GM23338 (cell line): ENCODE measurements at regions not wholly inside any gene's neighbourhood (a gene's known extent, or its start where the extent isn't known, plus 50 kb on each side); places are given as distances from the start of the nearest gene placed in this dataset.

ENCODE experiments used
- ATAC-seq: fragments of 200-7000 bp; cut with Tn5 transposase; 3 replicates; pipeline ENCODE4 v1.9.1; 2020
- DNase-seq: peaks from one replicate; pipeline ENCODE4 v3.0.0-alpha.2; 2015; ENCODE audit warnings: low spot score
- H2AFZ ChIP-seq: fragments of 200-600 bp; sonication (generic); 2 replicates; pipeline ENCODE4 v1.8.0; 2016; ENCODE audit warnings: antibody characterized with exemption, mild to moderate bottlenecking, moderate library complexity
- H3F3A ChIP-seq: fragments of 200-600 bp; sonication (generic); replicated peaks from 2 replicates; pipeline ENCODE4 v1.8.0; 2017; ENCODE audit warnings: antibody characterized with exemption, mixed run types, low read depth
- H3K27ac ChIP-seq: fragments of 200-600 bp; sonication (generic); 2 replicates; pipeline ENCODE4 v1.6.1; 2016; ENCODE audit warnings: low read depth
- H3K27me3 ChIP-seq: fragments of 200-600 bp; sonication (generic); 2 replicates; pipeline ENCODE4 v1.8.0; 2016; ENCODE audit warnings: mild to moderate bottlenecking, mixed run types, moderate library complexity; ENCODE audit not compliant: insufficient read depth
- H3K36me3 ChIP-seq: fragments of 200-600 bp; sonication (generic); 2 replicates; pipeline ENCODE4 v1.8.0; 2016; ENCODE audit warnings: mild to moderate bottlenecking; ENCODE audit not compliant: insufficient read depth
- H3K4me1 ChIP-seq: fragments of 200-600 bp; sonication (generic); 2 replicates; pipeline ENCODE4 v1.8.0; 2016; ENCODE audit warnings: mild to moderate bottlenecking, moderate library complexity; ENCODE audit not compliant: insufficient read depth
- H3K4me2 ChIP-seq: fragments of 200-600 bp; sonication (generic); 2 replicates; pipeline ENCODE4 v1.7.1; 2017; ENCODE audit warnings: mixed run types
- H3K4me3 ChIP-seq: fragments of 200-600 bp; sonication (generic); 2 replicates; pipeline ENCODE4 v1.6.1; 2016; ENCODE audit warnings: mixed run types
- H3K79me2 ChIP-seq: fragments of 200-600 bp; sonication (generic); replicated peaks from 2 replicates; pipeline ENCODE4 v1.8.0; 2017; ENCODE audit warnings: mild to moderate bottlenecking; ENCODE audit not compliant: insufficient read depth
- H3K9me2 ChIP-seq: fragments of 200-600 bp; sonication (generic); 2 replicates; pipeline ENCODE4 v1.8.0; 2017; ENCODE audit not compliant: insufficient read depth
- H4K20me1 ChIP-seq: fragments of 200-600 bp; sonication (generic); replicated peaks from 2 replicates; pipeline ENCODE4 v1.8.0; 2017; ENCODE audit warnings: mild to moderate bottlenecking; ENCODE audit not compliant: insufficient read depth
- H3K27ac Mint-ChIP-seq: 2 replicates; pipeline ENCODE4 v1.8.0; 2020; ENCODE audit warnings: inconsistent platforms, mild to moderate bottlenecking, moderate library complexity, mixed read lengths
- H3K27me3 Mint-ChIP-seq: 3 replicates; pipeline ENCODE4 v1.8.0; 2022; ENCODE audit warnings: low read depth, mild to moderate bottlenecking, moderate library complexity, mixed read lengths, inconsistent platforms; ENCODE audit not compliant: insufficient read depth, poor library complexity
- H3K36me3 Mint-ChIP-seq: 3 replicates; pipeline ENCODE4 v1.8.0; 2021; ENCODE audit warnings: low read depth, mild to moderate bottlenecking, inconsistent platforms, moderate library complexity, mixed read lengths
- H3K4me1 Mint-ChIP-seq: 3 replicates; pipeline ENCODE4 v1.8.0; 2020; ENCODE audit warnings: mild to moderate bottlenecking, inconsistent platforms, mixed read lengths
- H3K4me3 Mint-ChIP-seq: 3 replicates; pipeline ENCODE4 v1.8.0; 2021; ENCODE audit warnings: moderate library complexity, mild to moderate bottlenecking, inconsistent platforms, mixed read lengths
- H3K9me3 Mint-ChIP-seq: 3 replicates; pipeline ENCODE4 v1.8.0; 2020; ENCODE audit warnings: moderate library complexity, mild to moderate bottlenecking, inconsistent platforms, mixed read lengths
- STAT1 ChIP-seq: IDR thresholded peaks from one replicate; pipeline ENCODE4 v1.6.1; 2016; ENCODE audit warnings: antibody characterized with exemption; ENCODE audit not compliant: unreplicated experiment
- ZNF462 ChIP-seq: fragments of 250-450 bp; sonication (Bioruptor Pico); IDR thresholded peaks from 2 replicates; pipeline ENCODE4 v1.5.0; 2020; ENCODE audit warnings: mild to moderate bottlenecking, moderate library complexity
- TF ChIP-seq, protein P1 (sequence below), 2 experiments: fragments of 200-600 bp in 1 of 2; sonication (generic) in 1 of 2; conservative IDR thresholded peaks; 2 replicates each; pipeline versions ENCODE4 v1.5.1 to v1.6.1; 2016 to 2017; ENCODE audit warnings: antibody characterized with exemption in 2 of 2, low read depth in 2 of 2, mild to moderate bottlenecking in 2 of 2, moderate library complexity in 1 of 2

DNA sequence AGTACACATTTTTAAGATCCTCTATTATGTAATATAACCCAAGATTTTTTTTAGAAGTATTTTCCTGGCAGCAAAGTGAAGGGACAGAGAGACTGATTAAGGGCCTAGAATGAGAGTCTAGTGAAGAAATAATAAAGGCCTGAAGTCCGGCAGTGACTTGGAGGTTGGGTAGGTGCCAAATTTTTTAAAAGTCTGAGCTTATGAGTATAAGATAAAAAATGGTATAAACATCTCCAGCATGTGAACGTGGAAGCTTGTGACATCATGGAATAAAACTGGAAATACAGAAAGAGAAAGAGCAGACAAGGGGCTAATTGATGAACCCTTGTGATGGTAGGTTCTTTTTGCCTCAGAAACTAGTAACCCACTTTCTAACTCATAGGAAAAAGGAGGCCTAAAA is 174.6 kb downstream of the SUCLA2 start (continued):
- no peak for TF ChIP-seq STAT1
- TF ChIP-seq, protein P1, sequence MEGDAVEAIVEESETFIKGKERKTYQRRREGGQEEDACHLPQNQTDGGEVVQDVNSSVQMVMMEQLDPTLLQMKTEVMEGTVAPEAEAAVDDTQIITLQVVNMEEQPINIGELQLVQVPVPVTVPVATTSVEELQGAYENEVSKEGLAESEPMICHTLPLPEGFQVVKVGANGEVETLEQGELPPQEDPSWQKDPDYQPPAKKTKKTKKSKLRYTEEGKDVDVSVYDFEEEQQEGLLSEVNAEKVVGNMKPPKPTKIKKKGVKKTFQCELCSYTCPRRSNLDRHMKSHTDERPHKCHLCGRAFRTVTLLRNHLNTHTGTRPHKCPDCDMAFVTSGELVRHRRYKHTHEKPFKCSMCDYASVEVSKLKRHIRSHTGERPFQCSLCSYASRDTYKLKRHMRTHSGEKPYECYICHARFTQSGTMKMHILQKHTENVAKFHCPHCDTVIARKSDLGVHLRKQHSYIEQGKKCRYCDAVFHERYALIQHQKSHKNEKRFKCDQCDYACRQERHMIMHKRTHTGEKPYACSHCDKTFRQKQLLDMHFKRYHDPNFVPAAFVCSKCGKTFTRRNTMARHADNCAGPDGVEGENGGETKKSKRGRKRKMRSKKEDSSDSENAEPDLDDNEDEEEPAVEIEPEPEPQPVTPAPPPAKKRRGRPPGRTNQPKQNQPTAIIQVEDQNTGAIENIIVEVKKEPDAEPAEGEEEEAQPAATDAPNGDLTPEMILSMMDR (conservative IDR thresholded peaks at IDR 0.05; ENCODE audit: low read depth in 2 of 2) = no peak

DNA sequence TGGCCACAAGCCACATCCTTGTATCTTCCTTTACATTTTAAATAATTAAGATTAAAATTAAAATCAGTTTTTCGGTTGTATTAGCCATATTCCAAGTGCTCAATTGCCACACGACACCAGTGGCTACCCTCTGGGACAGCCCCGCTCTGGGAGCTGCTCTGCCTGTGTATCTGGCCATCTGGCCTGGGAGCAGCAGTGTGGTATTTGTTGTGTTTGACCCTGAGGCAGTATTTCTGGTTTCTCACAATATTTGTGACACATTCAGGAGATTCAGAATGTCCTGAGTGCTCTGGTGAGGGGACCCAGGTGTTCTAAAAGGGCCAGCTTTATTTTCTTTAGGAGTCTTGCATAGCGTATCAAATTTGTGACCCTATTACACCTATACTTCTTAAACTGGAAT is 179.0 kb downstream of the SUCLA2 start:
- no peak for ATAC-seq

More for the DNA sequence above, 179.0 kb downstream of the SUCLA2 start:
- Histone ChIP-seq H3K36me3 (no peaks in the 10 kb centered on the region), H3K4me3 (no peak overlapping the region), H3K4me2 (no peak overlapping the region), H2AFZ (no peak overlapping the region), H3K27me3 (no peaks in the 10 kb centered on the region), H3K27ac (no peak overlapping the region), H3K9me2 (peaks cover 6% of the 10 kb centered on the region), H4K20me1 (no peaks in the 10 kb centered on the region), H3K79me2 (no peaks in the 10 kb centered on the region), H3F3A (no peaks in the 10 kb centered on the region), H3K4me1 (0 out of 2 replicates have a peak, but pooled peaks cover 4% of the 10 kb centered on the region)
- no peak for TF ChIP-seq ZNF462 (CRISPR knock-in tag)
- peaks cover 3% of the 10 kb centered on the region for H3K27me3 Mint-ChIP-seq
- H3K4me1 Mint-ChIP-seq = peaks cover 14% of the 10 kb centered on the region
- no peak for DNase-seq
- no peak overlapping the region for H3K27ac Mint-ChIP-seq
- H3K36me3 Mint-ChIP-seq = peaks cover 9% of the 10 kb centered on the region
- no peak overlapping the region for H3K4me3 Mint-ChIP-seq
- peaks cover 26% of the 10 kb centered on the region for H3K9me3 Mint-ChIP-seq
